ACC112 (cell line): ENCODE measurements at regions not wholly inside any gene's neighbourhood (a gene's known extent, or its start where the extent isn't known, plus 50 kb on each side); places are given as distances from the start of the nearest gene placed in this dataset.

Experiments
- H2AFZ ChIP-seq: fragments of 200-600 bp; sonication (generic); one replicate; pipeline ENCODE4 v1.6.0; 2017; ENCODE audit warnings: antibody characterized with exemption, low read length; ENCODE audit not compliant: unreplicated experiment
- H3K27ac ChIP-seq: fragments of 200-600 bp; sonication (generic); 2 replicates; pipeline ENCODE4 v1.5.1; 2014; ENCODE audit warnings: low read depth, mild to moderate bottlenecking, antibody characterized with exemption, low read length, moderate library complexity
- H3K27me3 ChIP-seq: fragments of 200-600 bp; sonication (generic); 2 replicates; pipeline ENCODE4 v1.6.1; 2014; ENCODE audit warnings: mild to moderate bottlenecking, antibody characterized with exemption, low read length, moderate library complexity, mixed read lengths; ENCODE audit not compliant: insufficient read depth
- H3K36me3 ChIP-seq: fragments of 200-600 bp; sonication (generic); 2 replicates; pipeline ENCODE4 v1.6.1; 2016; ENCODE audit warnings: mild to moderate bottlenecking, antibody characterized with exemption, low read length, moderate library complexity, mixed read lengths; ENCODE audit not compliant: insufficient read depth
- H3K4me1 ChIP-seq: fragments of 200-600 bp; sonication (generic); one replicate; pipeline ENCODE4 v1.6.1; 2016; ENCODE audit warnings: low read length, mixed read lengths; ENCODE audit not compliant: insufficient read depth, unreplicated experiment, control insufficient read depth
- H3K4me3 ChIP-seq: fragments of 200-600 bp; sonication (generic); 2 replicates; pipeline ENCODE4 v1.5.1; 2014; ENCODE audit warnings: mild to moderate bottlenecking, low read depth, low read length
- H3K79me2 ChIP-seq: fragments of 200-600 bp; sonication (generic); one replicate; pipeline ENCODE4 v1.6.0; 2016; ENCODE audit warnings: low read length; ENCODE audit not compliant: control insufficient read depth, unreplicated experiment, insufficient read depth

DNA sequence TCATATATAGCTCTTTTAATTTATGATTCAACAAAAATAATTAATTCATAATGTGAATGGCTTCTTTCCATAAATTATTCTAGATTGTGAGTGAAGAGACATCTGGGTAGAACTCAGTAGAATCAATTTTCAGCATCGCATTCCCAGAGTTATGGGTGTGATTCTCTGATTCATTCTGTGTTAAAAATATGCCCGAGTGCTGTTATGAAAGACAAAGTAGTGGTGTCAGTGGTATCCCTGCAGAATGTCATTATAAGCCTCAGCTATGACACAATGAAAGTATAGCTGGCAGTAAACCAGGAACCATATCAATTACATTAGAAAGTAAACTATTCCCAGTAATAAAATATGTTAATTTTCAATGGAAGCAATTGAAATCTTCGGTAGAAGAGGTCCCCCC, 480.5 kb upstream of the SLITRK1 start:
- Histone ChIP-seq H3K27ac (no peak overlapping the region), H3K4me1 (no peaks in the 10 kb centered on the region), H3K4me3 (no peak overlapping the region), H3K79me2 (no peaks in the 10 kb centered on the region), H3K27me3 (no peaks in the 10 kb centered on the region), H3K36me3 (no peaks in the 10 kb centered on the region), H2AFZ (no peak overlapping the region)

- H3K4me3 ChIP-seq: no peak overlapping the region
- H2AFZ ChIP-seq: no peak overlapping the region
- H3K36me3 ChIP-seq: no peaks in the 10 kb centered on the region
- no peak overlapping the region for H3K27ac ChIP-seq
- H3K27me3 ChIP-seq: no peaks in the 10 kb centered on the region
- H3K79me2 ChIP-seq: no peaks in the 10 kb centered on the region
- no peaks in the 10 kb centered on the region for H3K4me1 ChIP-seq
These were observed 478.5 kb upstream of the SLITRK1 start for GRCh38 chr13:84360822-84361221.

GRCh38 chr13:84358601-84359000, 476.3 kb upstream of the SLITRK1 start:
- no peaks in the 10 kb centered on the region for H3K36me3 ChIP-seq
- H3K27ac ChIP-seq: no peak overlapping the region
- H2AFZ ChIP-seq: no peak overlapping the region
- no peak overlapping the region for H3K4me3 ChIP-seq
- no peaks in the 10 kb centered on the region for H3K4me1 ChIP-seq
- H3K27me3 ChIP-seq: no peaks in the 10 kb centered on the region
- H3K79me2 ChIP-seq: no peaks in the 10 kb centered on the region

DNA sequence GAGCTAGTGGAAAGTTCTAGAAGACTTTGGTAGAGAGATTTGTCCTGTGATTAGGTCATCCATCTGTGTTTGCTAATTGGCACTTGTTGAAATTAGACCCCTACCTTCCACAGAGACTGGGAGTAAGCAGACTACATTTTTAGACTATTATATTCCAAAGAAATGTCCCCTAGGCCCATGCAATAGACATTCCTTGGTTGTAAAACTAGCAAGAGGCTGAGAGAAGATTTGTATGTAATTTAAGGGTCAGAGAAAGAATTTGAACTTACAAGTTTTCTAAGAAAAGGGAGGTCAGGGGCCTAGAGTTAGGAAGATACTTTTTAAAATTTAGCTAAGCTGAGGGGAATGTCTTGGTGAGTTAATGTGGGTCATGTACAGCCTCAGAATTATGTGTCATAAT, 470.7 kb upstream of the SLITRK1 start:
- H3K36me3 ChIP-seq: no peaks in the 10 kb centered on the region
- no peak overlapping the region for H2AFZ ChIP-seq
- H3K4me1 ChIP-seq: no peaks in the 10 kb centered on the region
- H3K79me2 ChIP-seq: no peaks in the 10 kb centered on the region
- H3K27me3 ChIP-seq: no peaks in the 10 kb centered on the region
- H3K4me3 ChIP-seq: no peak overlapping the region
- no peak overlapping the region for H3K27ac ChIP-seq

DNA sequence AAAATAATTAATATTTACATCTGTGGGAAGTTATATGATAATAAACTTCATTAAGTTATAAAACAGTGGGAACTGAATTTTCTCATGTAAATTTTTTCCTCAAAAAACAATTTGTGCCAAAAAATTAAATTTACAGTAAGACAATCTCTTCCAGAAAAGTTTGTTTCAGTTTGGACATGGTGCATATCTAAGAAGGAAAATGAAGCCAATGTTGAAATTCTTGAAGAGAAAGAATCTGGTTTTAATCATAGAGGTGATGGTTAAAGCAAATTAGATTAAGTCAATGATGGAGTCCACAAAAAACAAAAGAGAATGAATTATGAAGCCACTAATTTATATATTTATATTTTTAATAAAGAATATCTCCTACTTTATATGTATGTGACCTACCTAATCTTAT, 457.2 kb upstream of the SLITRK1 start:
- Histone ChIP-seq H3K79me2 (no peaks in the 10 kb centered on the region), H3K4me1 (no peaks in the 10 kb centered on the region), H2AFZ (no peak overlapping the region), H3K27ac (no peak overlapping the region), H3K36me3 (no peaks in the 10 kb centered on the region), H3K4me3 (no peak overlapping the region), H3K27me3 (no peaks in the 10 kb centered on the region)

- no peaks in the 10 kb centered on the region for H3K4me1 ChIP-seq
- H3K27ac ChIP-seq: no peak overlapping the region
- no peaks in the 10 kb centered on the region for H3K27me3 ChIP-seq
- no peak overlapping the region for H2AFZ ChIP-seq
- no peaks in the 10 kb centered on the region for H3K79me2 ChIP-seq
- H3K36me3 ChIP-seq: no peaks in the 10 kb centered on the region
- no peak overlapping the region for H3K4me3 ChIP-seq
These were observed 450.1 kb upstream of the SLITRK1 start for GRCh38 chr13:84332346-84332745.

GRCh38 chr13:84315527-84315926, 433.3 kb upstream of the SLITRK1 start:
- Histone ChIP-seq H2AFZ (no peak overlapping the region), H3K36me3 (no peaks in the 10 kb centered on the region), H3K4me3 (no peak overlapping the region), H3K4me1 (no peaks in the 10 kb centered on the region), H3K79me2 (no peaks in the 10 kb centered on the region), H3K27ac (no peak overlapping the region), H3K27me3 (no peaks in the 10 kb centered on the region)

DNA sequence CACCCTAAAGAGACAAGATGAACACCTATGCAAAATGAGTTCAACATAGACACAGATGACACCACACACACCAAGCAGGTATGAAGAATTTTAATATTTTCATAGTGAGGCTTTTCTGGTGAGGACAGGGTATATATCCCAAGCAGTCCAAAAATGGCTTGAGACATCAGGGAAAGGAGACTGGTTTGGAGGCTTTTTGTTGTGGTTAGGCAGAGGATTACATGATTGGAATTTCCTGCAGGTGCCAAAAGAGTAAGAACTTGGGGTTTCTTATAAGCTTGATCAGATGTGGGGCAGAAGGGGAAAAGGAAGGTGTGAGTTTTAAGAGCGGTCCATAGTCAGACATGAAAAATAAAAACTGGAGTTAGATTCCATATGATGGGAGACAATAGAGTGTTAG, 420.8 kb upstream of the SLITRK1 start:
- H3K79me2 ChIP-seq: no peaks in the 10 kb centered on the region
- no peak overlapping the region for H3K27ac ChIP-seq
- H2AFZ ChIP-seq: no peak overlapping the region
- no peak overlapping the region for H3K4me3 ChIP-seq
- no peaks in the 10 kb centered on the region for H3K36me3 ChIP-seq
- no peaks in the 10 kb centered on the region for H3K4me1 ChIP-seq
- no peaks in the 10 kb centered on the region for H3K27me3 ChIP-seq

GRCh38 chr13:84297251-84297650, 415.0 kb upstream of the SLITRK1 start:
- Histone ChIP-seq H3K36me3 (no peaks in the 10 kb centered on the region), H3K27ac (no peak overlapping the region), H3K4me1 (no peaks in the 10 kb centered on the region), H3K27me3 (no peaks in the 10 kb centered on the region), H3K79me2 (no peaks in the 10 kb centered on the region), H2AFZ (no peak overlapping the region), H3K4me3 (no peak overlapping the region)

DNA sequence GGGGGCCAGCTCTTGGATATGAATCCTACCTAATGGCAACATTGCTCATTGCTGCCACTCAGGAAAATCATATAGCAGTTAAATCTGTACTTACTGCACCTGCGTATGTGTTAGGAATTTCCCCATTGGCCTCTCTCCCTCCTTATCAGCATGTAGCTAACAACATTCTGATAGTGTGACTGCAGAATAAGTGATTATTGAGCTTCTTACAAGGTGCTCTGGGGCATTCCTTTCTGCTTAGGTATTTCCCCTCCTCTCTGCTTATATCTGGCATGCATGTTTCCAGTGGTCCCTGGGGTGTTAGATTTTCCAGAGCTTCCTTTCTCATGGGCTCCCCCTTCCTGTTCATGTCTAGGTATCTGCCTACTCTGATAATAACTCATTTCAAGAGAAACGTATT, 414.1 kb upstream of the SLITRK1 start:
- Histone ChIP-seq H3K27ac (no peak overlapping the region), H3K79me2 (no peaks in the 10 kb centered on the region), H3K27me3 (no peaks in the 10 kb centered on the region), H3K36me3 (no peaks in the 10 kb centered on the region), H3K4me1 (no peaks in the 10 kb centered on the region), H3K4me3 (no peak overlapping the region), H2AFZ (no peak overlapping the region)

DNA sequence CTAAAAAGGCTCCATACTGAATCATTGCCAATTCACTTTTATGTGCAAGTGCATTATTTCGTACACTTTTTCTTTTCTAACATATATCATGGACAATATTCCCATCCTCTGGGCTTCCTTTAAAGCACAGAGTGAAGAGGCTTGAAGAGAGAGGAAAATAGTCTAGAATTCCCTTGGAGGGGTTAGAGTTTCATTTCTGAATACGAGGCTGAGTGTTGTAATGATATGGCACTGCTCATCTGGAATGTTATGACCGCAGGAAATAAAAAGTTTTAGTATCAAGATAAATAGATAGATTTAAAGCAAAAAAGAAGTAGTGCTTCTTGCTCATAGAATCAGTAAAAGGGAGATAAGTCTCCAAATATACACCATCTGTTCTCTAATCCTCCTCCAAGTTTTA, 412.3 kb upstream of the SLITRK1 start:
- H3K79me2 ChIP-seq: no peaks in the 10 kb centered on the region
- H3K27me3 ChIP-seq: no peaks in the 10 kb centered on the region
- H3K4me1 ChIP-seq: no peaks in the 10 kb centered on the region
- no peak overlapping the region for H2AFZ ChIP-seq
- 0 out of 2 replicates have a peak overlapping the region, but pooled peaks have one; percentile 9 for H3K4me3 ChIP-seq
- no peak overlapping the region for H3K27ac ChIP-seq
- no peaks in the 10 kb centered on the region for H3K36me3 ChIP-seq

- no peaks in the 10 kb centered on the region for H3K36me3 ChIP-seq
- H3K4me1 ChIP-seq: no peaks in the 10 kb centered on the region
- H3K27me3 ChIP-seq: no peaks in the 10 kb centered on the region
- no peak overlapping the region for H2AFZ ChIP-seq
- H3K27ac ChIP-seq: no peak overlapping the region
- no peaks in the 10 kb centered on the region for H3K79me2 ChIP-seq
- no peak overlapping the region for H3K4me3 ChIP-seq
These were observed 408.1 kb upstream of the SLITRK1 start for GRCh38 chr13:84290386-84290785.
